ENCODE measurements at regions not wholly inside any gene's neighbourhood (a gene's known extent, or its start where the extent isn't known, plus 50 kb on each side); places are given as distances from the start of the nearest gene placed in this dataset.
"Not testable (repeated sequence)": the region's sequence is repeated elsewhere in the genome, so short reads cannot be mapped to it uniquely, and the experiment has no call there.

GRCh38 chr18:78492064-78492812 is 487.4 kb upstream of the SALL3 start:
- ChIA-PET POLR2A (no interaction called here), CTCF (no interaction called here)
- TF ChIP-seq CTCF (IDR thresholded peaks at IDR 0.05; ENCODE audit: control extremely low read depth, extremely low read depth, low read depth, missing control alignments), result no peak
- no peak for DNase-seq (ENCODE audit: extremely low spot score)

- CTCF ChIA-PET, result no interaction called here
- TF ChIP-seq CTCF (IDR thresholded peaks at IDR 0.05; ENCODE audit: control extremely low read depth, extremely low read depth, low read depth, missing control alignments), result no peak
- no peak for DNase-seq (ENCODE audit: extremely low spot score)
- POLR2A ChIA-PET, result no interaction called here
Observed at GRCh38 chr18:78492813-78493371, 486.7 kb upstream of the SALL3 start.

- DNase-seq (ENCODE audit: extremely low spot score); POLR2A ChIA-PET; CTCF ChIA-PET: not testable (repeated sequence)
Observed at GRCh38 chr18:78493490-78493889, 486.1 kb upstream of the SALL3 start.

GRCh38 chr18:78494204-78495085 is 485.2 kb upstream of the SALL3 start:
- no peak for TF ChIP-seq CTCF (IDR thresholded peaks at IDR 0.05; ENCODE audit: control extremely low read depth, extremely low read depth, low read depth, missing control alignments)
- DNase-seq (ENCODE audit: extremely low spot score), result no peak
- CTCF ChIA-PET, result no interaction called here
- POLR2A ChIA-PET, result no interaction called here

- POLR2A ChIA-PET, result no interaction called here
- no peak for DNase-seq (ENCODE audit: extremely low spot score)
- no peak for TF ChIP-seq CTCF (IDR thresholded peaks at IDR 0.05; ENCODE audit: control extremely low read depth, extremely low read depth, low read depth, missing control alignments)
- CTCF ChIA-PET, result no interaction called here
Observed at GRCh38 chr18:78495550-78495949, 484.1 kb upstream of the SALL3 start.

- TF ChIP-seq CTCF (IDR thresholded peaks at IDR 0.05; ENCODE audit: control extremely low read depth, extremely low read depth, low read depth, missing control alignments), result no peak
- ChIA-PET POLR2A (no interaction called here), CTCF (no interaction called here)
- no peak for DNase-seq (ENCODE audit: extremely low spot score)
Observed at GRCh38 chr18:78496079-78496478, 483.5 kb upstream of the SALL3 start.

- no peak for DNase-seq (ENCODE audit: extremely low spot score)
- TF ChIP-seq CTCF (IDR thresholded peaks at IDR 0.05; ENCODE audit: control extremely low read depth, extremely low read depth, low read depth, missing control alignments), result no peak
- ChIA-PET POLR2A (no interaction called here), CTCF (no interaction called here)
Observed at GRCh38 chr18:78497641-78498040, 482.0 kb upstream of the SALL3 start.

Measured in GM10248 (cell line).